GM23338 (cell line): ENCODE measurements at regions not wholly inside any gene's neighbourhood (a gene's known extent, or its start where the extent isn't known, plus 50 kb on each side); places are given as distances from the start of the nearest gene placed in this dataset.

Source experiments
- CREB1 ChIP-seq: fragments of 250-450 bp; sonication (Bioruptor Pico); IDR thresholded peaks from 2 replicates; pipeline ENCODE4 v1.5.0; 2020; ENCODE audit warnings: low read depth, mild to moderate bottlenecking, moderate library complexity
- EZH2 ChIP-seq: fragments of 200-600 bp; sonication (generic); IDR thresholded peaks from one replicate; pipeline ENCODE4 v1.8.0; 2017; ENCODE audit warnings: antibody characterized with exemption, mild to moderate bottlenecking, low read depth; ENCODE audit not compliant: unreplicated experiment
- EZH2phosphoT487 ChIP-seq: fragments of 200-600 bp; sonication (generic); IDR thresholded peaks from one replicate; pipeline ENCODE4 v1.8.1; 2018; ENCODE audit warnings: antibody characterized with exemption; ENCODE audit not compliant: unreplicated experiment
- JUNB ChIP-seq: IDR thresholded peaks from one replicate; pipeline ENCODE4 v1.6.1; 2016; ENCODE audit warnings: antibody characterized with exemption; ENCODE audit not compliant: unreplicated experiment
- NANOG ChIP-seq: IDR thresholded peaks from 2 replicates; pipeline ENCODE4 v1.6.1; 2016; ENCODE audit warnings: antibody characterized with exemption, borderline replicate concordance
- POLR2AphosphoS5 ChIP-seq: IDR thresholded peaks from 2 replicates; pipeline ENCODE4 v1.6.1; 2016; ENCODE audit warnings: antibody characterized with exemption, low read depth
- REST ChIP-seq: IDR thresholded peaks from one replicate; pipeline ENCODE4 v1.6.1; 2018; ENCODE audit warnings: antibody characterized with exemption; ENCODE audit not compliant: unreplicated experiment
- STAT1 ChIP-seq: IDR thresholded peaks from one replicate; pipeline ENCODE4 v1.6.1; 2016; ENCODE audit warnings: antibody characterized with exemption; ENCODE audit not compliant: unreplicated experiment
- ZNF114 ChIP-seq: fragments of 250-450 bp; sonication (Bioruptor Pico); IDR thresholded peaks from 2 replicates; pipeline ENCODE4 v1.5.0; 2020; ENCODE audit warnings: mild to moderate bottlenecking, moderate library complexity
- ZNF331 ChIP-seq: fragments of 250-450 bp; sonication (Bioruptor Pico); IDR thresholded peaks from 2 replicates; pipeline ENCODE4 v1.5.0; 2020; ENCODE audit warnings: low read depth, mild to moderate bottlenecking, moderate library complexity
- TF ChIP-seq, protein P1 (sequence below), 2 experiments: fragments of 200-600 bp in 1 of 2; sonication (generic) in 1 of 2; conservative IDR thresholded peaks; 2 replicates each; pipeline versions ENCODE4 v1.5.1 to v1.6.1; 2016 to 2017; ENCODE audit warnings: antibody characterized with exemption in 2 of 2, low read depth in 2 of 2, mild to moderate bottlenecking in 2 of 2, moderate library complexity in 1 of 2
- TF ChIP-seq, protein P2 (sequence below): IDR thresholded peaks from 2 replicates; pipeline ENCODE4 v1.6.1; 2016; ENCODE audit warnings: antibody characterized with exemption
- TF ChIP-seq, protein P3 (sequence below): fragments of 250-450 bp; sonication (Bioruptor Pico); IDR thresholded peaks from 2 replicates; pipeline ENCODE4 v1.5.0; 2020; ENCODE audit warnings: mild to moderate bottlenecking, moderate library complexity

DNA sequence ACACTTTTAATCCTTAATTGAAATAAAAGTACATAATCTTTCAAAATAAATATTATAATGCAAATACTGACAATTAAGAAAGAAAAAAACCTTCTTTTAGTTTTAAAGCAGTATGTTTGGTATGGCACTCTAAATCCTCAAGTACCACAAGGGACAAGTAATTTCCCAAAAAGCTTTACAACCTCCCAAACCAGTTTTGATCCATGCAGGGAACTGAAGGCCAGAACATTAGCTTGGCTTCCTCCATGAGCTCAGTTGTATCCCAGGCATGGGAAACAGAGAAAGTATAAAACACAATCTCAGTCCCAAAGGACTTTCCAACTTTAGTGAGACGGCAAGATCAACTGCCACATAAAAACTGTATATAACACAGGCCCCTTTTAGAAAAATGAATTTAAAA is 82.2 kb downstream of the ZNF330 start:
- TF ChIP-seq, protein P1, sequence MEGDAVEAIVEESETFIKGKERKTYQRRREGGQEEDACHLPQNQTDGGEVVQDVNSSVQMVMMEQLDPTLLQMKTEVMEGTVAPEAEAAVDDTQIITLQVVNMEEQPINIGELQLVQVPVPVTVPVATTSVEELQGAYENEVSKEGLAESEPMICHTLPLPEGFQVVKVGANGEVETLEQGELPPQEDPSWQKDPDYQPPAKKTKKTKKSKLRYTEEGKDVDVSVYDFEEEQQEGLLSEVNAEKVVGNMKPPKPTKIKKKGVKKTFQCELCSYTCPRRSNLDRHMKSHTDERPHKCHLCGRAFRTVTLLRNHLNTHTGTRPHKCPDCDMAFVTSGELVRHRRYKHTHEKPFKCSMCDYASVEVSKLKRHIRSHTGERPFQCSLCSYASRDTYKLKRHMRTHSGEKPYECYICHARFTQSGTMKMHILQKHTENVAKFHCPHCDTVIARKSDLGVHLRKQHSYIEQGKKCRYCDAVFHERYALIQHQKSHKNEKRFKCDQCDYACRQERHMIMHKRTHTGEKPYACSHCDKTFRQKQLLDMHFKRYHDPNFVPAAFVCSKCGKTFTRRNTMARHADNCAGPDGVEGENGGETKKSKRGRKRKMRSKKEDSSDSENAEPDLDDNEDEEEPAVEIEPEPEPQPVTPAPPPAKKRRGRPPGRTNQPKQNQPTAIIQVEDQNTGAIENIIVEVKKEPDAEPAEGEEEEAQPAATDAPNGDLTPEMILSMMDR (conservative IDR thresholded peaks at IDR 0.05; ENCODE audit: low read depth in 2 of 2), result no peak
- TF ChIP-seq CREB1 (CRISPR knock-in tag), result no peak
- no peak for TF ChIP-seq EZH2phosphoT487
- TF ChIP-seq POLR2AphosphoS5, result no peak
- TF ChIP-seq REST, result no peak
- TF ChIP-seq EZH2, result no peak
- TF ChIP-seq, protein P2, sequence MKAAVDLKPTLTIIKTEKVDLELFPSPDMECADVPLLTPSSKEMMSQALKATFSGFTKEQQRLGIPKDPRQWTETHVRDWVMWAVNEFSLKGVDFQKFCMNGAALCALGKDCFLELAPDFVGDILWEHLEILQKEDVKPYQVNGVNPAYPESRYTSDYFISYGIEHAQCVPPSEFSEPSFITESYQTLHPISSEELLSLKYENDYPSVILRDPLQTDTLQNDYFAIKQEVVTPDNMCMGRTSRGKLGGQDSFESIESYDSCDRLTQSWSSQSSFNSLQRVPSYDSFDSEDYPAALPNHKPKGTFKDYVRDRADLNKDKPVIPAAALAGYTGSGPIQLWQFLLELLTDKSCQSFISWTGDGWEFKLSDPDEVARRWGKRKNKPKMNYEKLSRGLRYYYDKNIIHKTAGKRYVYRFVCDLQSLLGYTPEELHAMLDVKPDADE, result no peak
- no peak for TF ChIP-seq ZNF114 (CRISPR knock-in tag)
- TF ChIP-seq, protein P3, sequence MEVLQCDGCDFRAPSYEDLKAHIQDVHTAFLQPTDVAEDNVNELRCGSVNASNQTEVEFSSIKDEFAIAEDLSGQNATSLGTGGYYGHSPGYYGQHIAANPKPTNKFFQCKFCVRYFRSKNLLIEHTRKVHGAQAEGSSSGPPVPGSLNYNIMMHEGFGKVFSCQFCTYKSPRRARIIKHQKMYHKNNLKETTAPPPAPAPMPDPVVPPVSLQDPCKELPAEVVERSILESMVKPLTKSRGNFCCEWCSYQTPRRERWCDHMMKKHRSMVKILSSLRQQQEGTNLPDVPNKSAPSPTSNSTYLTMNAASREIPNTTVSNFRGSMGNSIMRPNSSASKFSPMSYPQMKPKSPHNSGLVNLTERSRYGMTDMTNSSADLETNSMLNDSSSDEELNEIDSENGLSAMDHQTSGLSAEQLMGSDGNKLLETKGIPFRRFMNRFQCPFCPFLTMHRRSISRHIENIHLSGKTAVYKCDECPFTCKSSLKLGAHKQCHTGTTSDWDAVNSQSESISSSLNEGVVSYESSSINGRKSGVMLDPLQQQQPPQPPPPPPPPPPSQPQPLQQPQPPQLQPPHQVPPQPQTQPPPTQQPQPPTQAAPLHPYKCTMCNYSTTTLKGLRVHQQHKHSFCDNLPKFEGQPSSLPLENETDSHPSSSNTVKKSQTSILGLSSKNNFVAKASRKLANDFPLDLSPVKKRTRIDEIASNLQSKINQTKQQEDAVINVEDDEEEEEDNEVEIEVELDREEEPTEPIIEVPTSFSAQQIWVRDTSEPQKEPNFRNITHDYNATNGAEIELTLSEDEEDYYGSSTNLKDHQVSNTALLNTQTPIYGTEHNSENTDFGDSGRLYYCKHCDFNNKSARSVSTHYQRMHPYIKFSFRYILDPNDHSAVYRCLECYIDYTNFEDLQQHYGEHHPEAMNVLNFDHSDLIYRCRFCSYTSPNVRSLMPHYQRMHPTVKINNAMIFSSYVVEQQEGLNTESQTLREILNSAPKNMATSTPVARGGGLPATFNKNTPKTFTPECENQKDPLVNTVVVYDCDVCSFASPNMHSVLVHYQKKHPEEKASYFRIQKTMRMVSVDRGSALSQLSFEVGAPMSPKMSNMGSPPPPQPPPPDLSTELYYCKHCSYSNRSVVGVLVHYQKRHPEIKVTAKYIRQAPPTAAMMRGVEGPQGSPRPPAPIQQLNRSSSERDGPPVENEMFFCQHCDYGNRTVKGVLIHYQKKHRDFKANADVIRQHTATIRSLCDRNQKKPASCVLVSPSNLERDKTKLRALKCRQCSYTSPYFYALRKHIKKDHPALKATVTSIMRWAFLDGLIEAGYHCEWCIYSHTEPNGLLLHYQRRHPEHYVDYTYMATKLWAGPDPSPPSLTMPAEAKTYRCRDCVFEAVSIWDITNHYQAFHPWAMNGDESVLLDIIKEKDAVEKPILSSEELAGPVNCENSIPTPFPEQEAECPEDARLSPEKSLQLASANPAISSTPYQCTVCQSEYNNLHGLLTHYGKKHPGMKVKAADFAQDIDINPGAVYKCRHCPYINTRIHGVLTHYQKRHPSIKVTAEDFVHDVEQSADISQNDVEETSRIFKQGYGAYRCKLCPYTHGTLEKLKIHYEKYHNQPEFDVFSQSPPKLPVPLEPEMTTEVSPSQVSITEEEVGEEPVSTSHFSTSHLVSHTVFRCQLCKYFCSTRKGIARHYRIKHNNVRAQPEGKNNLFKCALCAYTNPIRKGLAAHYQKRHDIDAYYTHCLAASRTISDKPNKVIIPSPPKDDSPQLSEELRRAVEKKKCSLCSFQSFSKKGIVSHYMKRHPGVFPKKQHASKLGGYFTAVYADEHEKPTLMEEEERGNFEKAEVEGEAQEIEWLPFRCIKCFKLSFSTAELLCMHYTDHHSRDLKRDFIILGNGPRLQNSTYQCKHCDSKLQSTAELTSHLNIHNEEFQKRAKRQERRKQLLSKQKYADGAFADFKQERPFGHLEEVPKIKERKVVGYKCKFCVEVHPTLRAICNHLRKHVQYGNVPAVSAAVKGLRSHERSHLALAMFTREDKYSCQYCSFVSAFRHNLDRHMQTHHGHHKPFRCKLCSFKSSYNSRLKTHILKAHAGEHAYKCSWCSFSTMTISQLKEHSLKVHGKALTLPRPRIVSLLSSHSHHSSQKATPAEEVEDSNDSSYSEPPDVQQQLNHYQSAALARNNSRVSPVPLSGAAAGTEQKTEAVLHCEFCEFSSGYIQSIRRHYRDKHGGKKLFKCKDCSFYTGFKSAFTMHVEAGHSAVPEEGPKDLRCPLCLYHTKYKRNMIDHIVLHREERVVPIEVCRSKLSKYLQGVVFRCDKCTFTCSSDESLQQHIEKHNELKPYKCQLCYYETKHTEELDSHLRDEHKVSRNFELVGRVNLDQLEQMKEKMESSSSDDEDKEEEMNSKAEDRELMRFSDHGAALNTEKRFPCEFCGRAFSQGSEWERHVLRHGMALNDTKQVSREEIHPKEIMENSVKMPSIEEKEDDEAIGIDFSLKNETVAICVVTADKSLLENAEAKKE (CRISPR knock-in tag), result no peak
- no peak for TF ChIP-seq ZNF331 (CRISPR knock-in tag)
- no peak for TF ChIP-seq JUNB
- no peak for TF ChIP-seq STAT1
- TF ChIP-seq NANOG, result no peak
